Neural cell (in vitro differentiated cells): ENCODE measurements at regions not wholly inside any gene's neighbourhood (a gene's known extent, or its start where the extent isn't known, plus 50 kb on each side); places are given as distances from the start of the nearest gene placed in this dataset.

ENCODE experiments used
- H2AFZ ChIP-seq: fragments of 200-600, 300-800 bp; sonication (generic), shearing (Covaris generic); 2 replicates; pipeline ENCODE4 v1.6.0; 2014; ENCODE audit warnings: low read depth, mild to moderate bottlenecking, antibody characterized with exemption, low read length, moderate library complexity
- H3F3A ChIP-seq: fragments of 200-600 bp; shearing (Covaris generic); 2 replicates; pipeline ENCODE4 v1.6.1; 2016; ENCODE audit warnings: mild to moderate bottlenecking, moderate library complexity, mixed read lengths, antibody characterized with exemption, low read length; ENCODE audit not compliant: insufficient read depth, poor library complexity, severe bottlenecking
- H3K27ac ChIP-seq: fragments of 200-600, 300-800 bp; sonication (generic), shearing (Covaris generic); 2 replicates; pipeline ENCODE4 v1.5.1; 2014; ENCODE audit warnings: mild to moderate bottlenecking, low read length, moderate library complexity
- H3K27me3 ChIP-seq: fragments of 300-800, 200-600 bp; sonication (generic), shearing (Covaris generic); 2 replicates; pipeline ENCODE4 v1.6.0; 2014; ENCODE audit warnings: mild to moderate bottlenecking, low read depth, low read length, moderate library complexity; ENCODE audit not compliant: insufficient read depth
- H3K36me3 ChIP-seq: fragments of 300-800, 200-600 bp; sonication (generic), shearing (Covaris generic); 2 replicates; pipeline ENCODE4 v1.5.1; 2014; ENCODE audit warnings: mild to moderate bottlenecking, antibody characterized with exemption, low read length, moderate library complexity; ENCODE audit not compliant: insufficient read depth
- H3K4me2 ChIP-seq: fragments of 300-800, 200-600 bp; sonication (generic), shearing (Covaris generic); 2 replicates; pipeline ENCODE4 v1.6.0; 2014; ENCODE audit warnings: mild to moderate bottlenecking, low read length
- H3K4me3 ChIP-seq: fragments of 300-800, 200-600 bp; sonication (generic), shearing (Covaris generic); 2 replicates; pipeline ENCODE4 v1.5.1; 2014; ENCODE audit warnings: mild to moderate bottlenecking, low read length, moderate library complexity
- H3K79me2 ChIP-seq: fragments of 200-600 bp; shearing (Covaris generic); replicated peaks from 2 replicates; pipeline ENCODE4 v1.6.0; 2014; ENCODE audit warnings: mild to moderate bottlenecking, low read length, moderate library complexity; ENCODE audit not compliant: insufficient read depth
- H3K9ac ChIP-seq: fragments of 300-800, 200-600 bp; sonication (generic), shearing (Covaris generic); 2 replicates; pipeline ENCODE4 v1.6.1; 2016; ENCODE audit warnings: mild to moderate bottlenecking, low read length, mixed read lengths
- H3K9me2 ChIP-seq: fragments of 200-600 bp; shearing (Covaris generic); 2 replicates; pipeline ENCODE4 v1.6.1; 2016; ENCODE audit warnings: mild to moderate bottlenecking, low read length, mixed read lengths; ENCODE audit not compliant: insufficient read depth
- H3K9me3 ChIP-seq: fragments of 200-600, 300-800 bp; sonication (generic), shearing (Covaris generic); 2 replicates; pipeline ENCODE4 v1.6.1; 2016; ENCODE audit warnings: mild to moderate bottlenecking, mixed run types, low read length, moderate library complexity, mixed read lengths
- H4K20me1 ChIP-seq: fragments of 200-600 bp; shearing (Covaris generic); 2 replicates; pipeline ENCODE4 v1.6.1; 2016; ENCODE audit warnings: mild to moderate bottlenecking, mixed run types; ENCODE audit not compliant: insufficient read depth
- CTCF ChIP-seq: fragments of 450-650 bp; IDR thresholded peaks from 2 replicates; pipeline ENCODE4 v1.5.1; 2014; ENCODE audit warnings: antibody characterized with exemption, mild to moderate bottlenecking, moderate library complexity; ENCODE audit not compliant: poor library complexity, severe bottlenecking
- EP300 ChIP-seq: fragments of 450-650 bp; conservative IDR thresholded peaks from 2 replicates; pipeline ENCODE4 v1.6.1; 2014; ENCODE audit warnings: antibody characterized with exemption, mild to moderate bottlenecking, moderate library complexity; ENCODE audit not compliant: poor library complexity, severe bottlenecking
- EZH2 ChIP-seq: fragments of 200-600, 300-800 bp; shearing (Covaris generic), sonication (generic); IDR thresholded peaks from 2 replicates; pipeline ENCODE4 v1.6.1; 2014; ENCODE audit warnings: antibody characterized with exemption, low read length, borderline replicate concordance, mild to moderate bottlenecking; ENCODE audit not compliant: insufficient read depth, poor library complexity, severe bottlenecking
- MXI1 ChIP-seq: fragments of 450-650 bp; conservative IDR thresholded peaks from 2 replicates; pipeline ENCODE4 v1.6.1; 2014; ENCODE audit warnings: antibody characterized with exemption, mild to moderate bottlenecking; ENCODE audit not compliant: poor library complexity, severe bottlenecking
- POLR2AphosphoS5 ChIP-seq: IDR thresholded peaks from 2 replicates; pipeline ENCODE4 v1.6.1; 2012
- RAD21 ChIP-seq: fragments of 450-650 bp; conservative IDR thresholded peaks from 2 replicates; pipeline ENCODE4 v1.6.1; 2014; ENCODE audit warnings: antibody characterized with exemption, mild to moderate bottlenecking, moderate library complexity
- SMC3 ChIP-seq: fragments of 450-650 bp; conservative IDR thresholded peaks from 2 replicates; pipeline ENCODE4 v1.6.1; 2014; ENCODE audit warnings: antibody characterized with exemption, mild to moderate bottlenecking, moderate library complexity; ENCODE audit not compliant: poor library complexity
- TAF1 ChIP-seq: IDR thresholded peaks from 2 replicates; pipeline ENCODE4 v1.6.1; 2012; ENCODE audit warnings: low read depth
- TF ChIP-seq, protein P1 (sequence below): IDR thresholded peaks from 2 replicates; pipeline ENCODE4 v1.6.1; 2012; ENCODE audit warnings: borderline replicate concordance

- H3K4me3 ChIP-seq = no peak overlapping the region
- no peaks in the 10 kb centered on the region for H3K9me2 ChIP-seq
- H3F3A ChIP-seq = no peaks in the 10 kb centered on the region
- no peaks in the 10 kb centered on the region for H4K20me1 ChIP-seq
- no peak overlapping the region for H3K27ac ChIP-seq
- no peak overlapping the region for H3K4me2 ChIP-seq
- no peaks in the 10 kb centered on the region for H3K79me2 ChIP-seq
- H3K9me3 ChIP-seq = no peaks in the 10 kb centered on the region
- no peaks in the 10 kb centered on the region for H3K36me3 ChIP-seq
- no peak overlapping the region for H2AFZ ChIP-seq
- H3K9ac ChIP-seq = no peak overlapping the region
- TF ChIP-seq EZH2 (no peak), MXI1 (no peak), POLR2AphosphoS5 (no peak), SMC3 (no peak), CTCF (no peak), EP300 (no peak), RAD21 (no peak), TAF1 (no peak)
- TF ChIP-seq, protein P1, sequence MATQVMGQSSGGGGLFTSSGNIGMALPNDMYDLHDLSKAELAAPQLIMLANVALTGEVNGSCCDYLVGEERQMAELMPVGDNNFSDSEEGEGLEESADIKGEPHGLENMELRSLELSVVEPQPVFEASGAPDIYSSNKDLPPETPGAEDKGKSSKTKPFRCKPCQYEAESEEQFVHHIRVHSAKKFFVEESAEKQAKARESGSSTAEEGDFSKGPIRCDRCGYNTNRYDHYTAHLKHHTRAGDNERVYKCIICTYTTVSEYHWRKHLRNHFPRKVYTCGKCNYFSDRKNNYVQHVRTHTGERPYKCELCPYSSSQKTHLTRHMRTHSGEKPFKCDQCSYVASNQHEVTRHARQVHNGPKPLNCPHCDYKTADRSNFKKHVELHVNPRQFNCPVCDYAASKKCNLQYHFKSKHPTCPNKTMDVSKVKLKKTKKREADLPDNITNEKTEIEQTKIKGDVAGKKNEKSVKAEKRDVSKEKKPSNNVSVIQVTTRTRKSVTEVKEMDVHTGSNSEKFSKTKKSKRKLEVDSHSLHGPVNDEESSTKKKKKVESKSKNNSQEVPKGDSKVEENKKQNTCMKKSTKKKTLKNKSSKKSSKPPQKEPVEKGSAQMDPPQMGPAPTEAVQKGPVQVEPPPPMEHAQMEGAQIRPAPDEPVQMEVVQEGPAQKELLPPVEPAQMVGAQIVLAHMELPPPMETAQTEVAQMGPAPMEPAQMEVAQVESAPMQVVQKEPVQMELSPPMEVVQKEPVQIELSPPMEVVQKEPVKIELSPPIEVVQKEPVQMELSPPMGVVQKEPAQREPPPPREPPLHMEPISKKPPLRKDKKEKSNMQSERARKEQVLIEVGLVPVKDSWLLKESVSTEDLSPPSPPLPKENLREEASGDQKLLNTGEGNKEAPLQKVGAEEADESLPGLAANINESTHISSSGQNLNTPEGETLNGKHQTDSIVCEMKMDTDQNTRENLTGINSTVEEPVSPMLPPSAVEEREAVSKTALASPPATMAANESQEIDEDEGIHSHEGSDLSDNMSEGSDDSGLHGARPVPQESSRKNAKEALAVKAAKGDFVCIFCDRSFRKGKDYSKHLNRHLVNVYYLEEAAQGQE = no peak
- no peaks in the 10 kb centered on the region for H3K27me3 ChIP-seq
Measured at GRCh38 chr12:88416155-88416554, 164.1 kb downstream of the KITLG start.

- Histone ChIP-seq H3K4me2 (no peak overlapping the region), H3K27ac (no peak overlapping the region), H3K27me3 (no peaks in the 10 kb centered on the region), H3K9me3 (no peaks in the 10 kb centered on the region), H4K20me1 (no peaks in the 10 kb centered on the region), H3K79me2 (no peaks in the 10 kb centered on the region), H3K4me3 (no peak overlapping the region), H3K36me3 (no peaks in the 10 kb centered on the region), H2AFZ (no peak overlapping the region), H3F3A (no peaks in the 10 kb centered on the region), H3K9ac (no peak overlapping the region), H3K9me2 (no peaks in the 10 kb centered on the region)
- TF ChIP-seq TAF1 (no peak), EP300 (no peak), MXI1 (no peak), EZH2 (no peak), SMC3 (no peak), RAD21 (no peak), CTCF (no peak), POLR2AphosphoS5 (no peak)
- TF ChIP-seq, protein P1 = no peak
Measured at GRCh38 chr12:88416786-88417185, 163.5 kb downstream of the KITLG start.
